Ishikawa (cell line): ENCODE measurements at regions not wholly inside any gene's neighbourhood (a gene's known extent, or its start where the extent isn't known, plus 50 kb on each side); places are given as distances from the start of the nearest gene placed in this dataset.

Experiments used
- CEBPB ChIP-seq: IDR thresholded peaks from 2 replicates; pipeline ENCODE4 v1.6.1; 2012
- EGR1 ChIP-seq: IDR thresholded peaks from 2 replicates; pipeline ENCODE4 v1.6.1; 2012
- EP300 ChIP-seq: IDR thresholded peaks from 2 replicates; pipeline ENCODE4 v1.6.1; 2012; ENCODE audit warnings: borderline replicate concordance
- FOXM1 ChIP-seq: IDR thresholded peaks from 2 replicates; pipeline ENCODE4 v1.6.1; 2012; ENCODE audit warnings: low read depth, borderline replicate concordance
- NFIC ChIP-seq: IDR thresholded peaks from 2 replicates; pipeline ENCODE4 v1.6.1; 2012
- RAD21 ChIP-seq: IDR thresholded peaks from 2 replicates; pipeline ENCODE4 v1.6.1; 2012; ENCODE audit warnings: low read depth
- TCF12 ChIP-seq: IDR thresholded peaks from 2 replicates; pipeline ENCODE4 v1.6.1; 2012; ENCODE audit warnings: low read depth
- YY1 ChIP-seq: IDR thresholded peaks from 2 replicates; pipeline ENCODE4 v1.6.1; 2012; ENCODE audit warnings: low read depth
- TF ChIP-seq, protein P1 (sequence below): IDR thresholded peaks from 2 replicates; pipeline ENCODE4 v1.6.1; 2012
- TF ChIP-seq, protein P2 (sequence below): IDR thresholded peaks from 2 replicates; pipeline ENCODE4 v1.6.1; 2012
- TF ChIP-seq, protein P3 (sequence below): IDR thresholded peaks from 2 replicates; pipeline ENCODE4 v1.6.1; 2012; ENCODE audit warnings: low read depth, mild to moderate bottlenecking

DNA sequence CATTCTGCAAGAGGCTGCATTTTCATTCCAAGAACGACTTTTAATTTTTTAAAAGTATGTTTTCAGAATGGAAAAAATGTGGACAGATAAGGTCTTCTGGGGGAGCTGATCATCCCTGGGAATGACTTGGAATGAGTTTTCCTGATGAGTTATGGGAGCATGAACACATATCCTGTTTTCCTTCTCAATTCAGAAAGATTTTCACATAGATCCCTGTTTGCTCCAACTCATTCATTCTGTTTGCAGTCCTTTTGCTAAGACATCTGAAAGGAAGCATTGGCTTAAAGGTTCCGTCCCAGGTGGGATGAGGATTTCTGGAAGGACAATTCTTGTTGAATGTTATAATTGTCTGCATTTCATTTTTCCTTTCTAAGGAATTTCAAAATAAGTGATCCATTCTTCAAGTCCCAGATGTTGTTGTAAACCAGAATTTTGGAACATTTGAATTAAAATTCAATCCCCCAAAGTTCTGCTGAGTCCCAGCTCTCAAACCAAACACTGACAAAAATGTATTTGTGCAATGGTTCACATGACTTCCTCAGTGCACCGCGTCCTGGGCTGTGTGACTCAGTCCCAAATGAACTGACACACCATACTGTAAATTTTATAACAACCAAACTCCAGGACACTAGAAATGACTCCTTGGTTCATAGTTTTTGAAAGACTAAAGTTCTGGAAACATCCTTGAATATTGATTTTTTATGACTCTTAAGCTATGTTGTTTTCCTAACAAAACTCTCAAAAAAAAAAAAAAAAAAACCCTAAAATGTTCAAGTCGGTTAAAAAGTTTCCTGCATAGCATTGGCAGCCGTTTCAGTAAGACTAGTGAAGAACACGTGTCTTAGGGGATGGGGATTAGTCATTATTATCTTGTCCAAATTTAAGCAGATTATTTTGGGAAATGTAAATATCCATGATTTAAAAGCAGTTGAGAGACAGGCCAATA is 281.8 kb upstream of the TCF4 start:
- TF ChIP-seq CEBPB (no peak), NFIC (no peak), EGR1 (no peak), TCF12 (no peak), YY1 (no peak), EP300 (no peak), RAD21 (no peak), FOXM1 (no peak)
- TF ChIP-seq, protein P1, sequence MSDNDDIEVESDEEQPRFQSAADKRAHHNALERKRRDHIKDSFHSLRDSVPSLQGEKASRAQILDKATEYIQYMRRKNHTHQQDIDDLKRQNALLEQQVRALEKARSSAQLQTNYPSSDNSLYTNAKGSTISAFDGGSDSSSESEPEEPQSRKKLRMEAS = no peak
- TF ChIP-seq, protein P2, sequence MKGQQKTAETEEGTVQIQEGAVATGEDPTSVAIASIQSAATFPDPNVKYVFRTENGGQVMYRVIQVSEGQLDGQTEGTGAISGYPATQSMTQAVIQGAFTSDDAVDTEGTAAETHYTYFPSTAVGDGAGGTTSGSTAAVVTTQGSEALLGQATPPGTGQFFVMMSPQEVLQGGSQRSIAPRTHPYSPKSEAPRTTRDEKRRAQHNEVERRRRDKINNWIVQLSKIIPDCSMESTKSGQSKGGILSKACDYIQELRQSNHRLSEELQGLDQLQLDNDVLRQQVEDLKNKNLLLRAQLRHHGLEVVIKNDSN = no peak
- TF ChIP-seq, protein P3, sequence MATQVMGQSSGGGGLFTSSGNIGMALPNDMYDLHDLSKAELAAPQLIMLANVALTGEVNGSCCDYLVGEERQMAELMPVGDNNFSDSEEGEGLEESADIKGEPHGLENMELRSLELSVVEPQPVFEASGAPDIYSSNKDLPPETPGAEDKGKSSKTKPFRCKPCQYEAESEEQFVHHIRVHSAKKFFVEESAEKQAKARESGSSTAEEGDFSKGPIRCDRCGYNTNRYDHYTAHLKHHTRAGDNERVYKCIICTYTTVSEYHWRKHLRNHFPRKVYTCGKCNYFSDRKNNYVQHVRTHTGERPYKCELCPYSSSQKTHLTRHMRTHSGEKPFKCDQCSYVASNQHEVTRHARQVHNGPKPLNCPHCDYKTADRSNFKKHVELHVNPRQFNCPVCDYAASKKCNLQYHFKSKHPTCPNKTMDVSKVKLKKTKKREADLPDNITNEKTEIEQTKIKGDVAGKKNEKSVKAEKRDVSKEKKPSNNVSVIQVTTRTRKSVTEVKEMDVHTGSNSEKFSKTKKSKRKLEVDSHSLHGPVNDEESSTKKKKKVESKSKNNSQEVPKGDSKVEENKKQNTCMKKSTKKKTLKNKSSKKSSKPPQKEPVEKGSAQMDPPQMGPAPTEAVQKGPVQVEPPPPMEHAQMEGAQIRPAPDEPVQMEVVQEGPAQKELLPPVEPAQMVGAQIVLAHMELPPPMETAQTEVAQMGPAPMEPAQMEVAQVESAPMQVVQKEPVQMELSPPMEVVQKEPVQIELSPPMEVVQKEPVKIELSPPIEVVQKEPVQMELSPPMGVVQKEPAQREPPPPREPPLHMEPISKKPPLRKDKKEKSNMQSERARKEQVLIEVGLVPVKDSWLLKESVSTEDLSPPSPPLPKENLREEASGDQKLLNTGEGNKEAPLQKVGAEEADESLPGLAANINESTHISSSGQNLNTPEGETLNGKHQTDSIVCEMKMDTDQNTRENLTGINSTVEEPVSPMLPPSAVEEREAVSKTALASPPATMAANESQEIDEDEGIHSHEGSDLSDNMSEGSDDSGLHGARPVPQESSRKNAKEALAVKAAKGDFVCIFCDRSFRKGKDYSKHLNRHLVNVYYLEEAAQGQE = no peak
